DOHH2 (cell line): ENCODE measurements at regions not wholly inside any gene's neighbourhood (a gene's known extent, or its start where the extent isn't known, plus 50 kb on each side); places are given as distances from the start of the nearest gene placed in this dataset.
"Not testable (repeated sequence)": the region's sequence is repeated elsewhere in the genome, so short reads cannot be mapped to it uniquely, and the experiment has no call there.

Experiments
- H3F3A ChIP-seq: fragments of 200-600 bp; sonication (generic), shearing (Covaris generic); 2 replicates; pipeline ENCODE4 v1.6.0; 2016; ENCODE audit warnings: antibody characterized with exemption, mild to moderate bottlenecking; ENCODE audit not compliant: control insufficient read depth, insufficient read depth
- H3K27ac ChIP-seq: fragments of 200-600 bp; sonication (generic); 2 replicates; pipeline ENCODE4 v1.5.1; 2014; ENCODE audit warnings: low read depth, mild to moderate bottlenecking, low read length, moderate library complexity
- H3K27me3 ChIP-seq: fragments of 200-600 bp; sonication (generic); 2 replicates; pipeline ENCODE4 v1.6.1; 2014; ENCODE audit warnings: mild to moderate bottlenecking, low read length, mixed read lengths; ENCODE audit not compliant: control insufficient read depth
- H3K36me3 ChIP-seq: fragments of 200-600 bp; sonication (generic); 2 replicates; pipeline ENCODE4 v1.6.1; 2014; ENCODE audit warnings: mild to moderate bottlenecking, low read length, moderate library complexity, mixed read lengths; ENCODE audit not compliant: control insufficient read depth
- H3K4me1 ChIP-seq: fragments of 200-600 bp; sonication (generic); 2 replicates; pipeline ENCODE4 v1.6.1; 2014; ENCODE audit warnings: mild to moderate bottlenecking, low read length, mixed read lengths; ENCODE audit not compliant: control insufficient read depth
- H3K4me2 ChIP-seq: fragments of 200-600 bp; sonication (generic); 2 replicates; pipeline ENCODE4 v1.6.0; 2014; ENCODE audit warnings: mild to moderate bottlenecking, low read length, moderate library complexity
- H3K4me3 ChIP-seq: fragments of 200-600 bp; sonication (generic); 2 replicates; pipeline ENCODE4 v1.5.1; 2014; ENCODE audit warnings: mild to moderate bottlenecking, low read length, mixed read lengths
- H3K79me2 ChIP-seq: fragments of 200-600 bp; sonication (generic); 2 replicates; pipeline ENCODE4 v1.6.1; 2014; ENCODE audit warnings: mild to moderate bottlenecking, low read length, mixed read lengths; ENCODE audit not compliant: control insufficient read depth
- H3K9me2 ChIP-seq: fragments of 200-600 bp; sonication (generic); replicated peaks from 2 replicates; pipeline ENCODE4 v1.6.1; 2014; ENCODE audit warnings: mild to moderate bottlenecking, low read length, mixed read lengths; ENCODE audit not compliant: control insufficient read depth
- H3K9me3 ChIP-seq: fragments of 200-600 bp; sonication (generic); 2 replicates; pipeline ENCODE4 v1.6.1; 2014; ENCODE audit warnings: antibody characterized with exemption, low read length, mixed read lengths; ENCODE audit not compliant: control insufficient read depth, insufficient read depth
- H4K20me1 ChIP-seq: fragments of 200-600 bp; sonication (generic); 2 replicates; pipeline ENCODE4 v1.6.0; 2014; ENCODE audit warnings: low read depth, mild to moderate bottlenecking, antibody characterized with exemption, low read length, moderate library complexity; ENCODE audit not compliant: control insufficient read depth, insufficient read depth

DNA sequence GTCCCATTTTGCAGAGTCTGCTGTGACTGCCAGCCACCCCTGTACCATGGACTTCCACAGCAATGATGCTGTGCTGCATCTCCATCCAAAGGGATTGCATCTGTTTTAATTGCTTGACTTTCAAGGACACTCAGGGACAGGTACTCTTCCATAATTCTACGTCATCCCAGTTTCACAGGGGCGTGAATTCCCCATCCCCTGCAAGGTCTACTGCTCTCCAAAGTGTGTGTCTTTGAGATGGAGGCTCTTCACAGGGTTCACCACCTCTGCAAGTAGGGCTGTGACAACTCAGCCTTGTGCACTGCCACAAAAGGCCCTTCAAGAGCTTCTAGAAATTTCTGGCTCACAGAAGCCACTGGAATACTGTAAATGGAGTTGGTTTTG, 304.3 kb upstream of the PLGLB1 start:
- H4K20me1 ChIP-seq, H3K36me3 ChIP-seq, H3K27me3 ChIP-seq, H3K4me1 ChIP-seq, H3K4me3 ChIP-seq, H3K27ac ChIP-seq, H3F3A ChIP-seq, H3K4me2 ChIP-seq, H3K9me3 ChIP-seq, H3K79me2 ChIP-seq, H3K9me2 ChIP-seq: not testable (repeated sequence)

DNA sequence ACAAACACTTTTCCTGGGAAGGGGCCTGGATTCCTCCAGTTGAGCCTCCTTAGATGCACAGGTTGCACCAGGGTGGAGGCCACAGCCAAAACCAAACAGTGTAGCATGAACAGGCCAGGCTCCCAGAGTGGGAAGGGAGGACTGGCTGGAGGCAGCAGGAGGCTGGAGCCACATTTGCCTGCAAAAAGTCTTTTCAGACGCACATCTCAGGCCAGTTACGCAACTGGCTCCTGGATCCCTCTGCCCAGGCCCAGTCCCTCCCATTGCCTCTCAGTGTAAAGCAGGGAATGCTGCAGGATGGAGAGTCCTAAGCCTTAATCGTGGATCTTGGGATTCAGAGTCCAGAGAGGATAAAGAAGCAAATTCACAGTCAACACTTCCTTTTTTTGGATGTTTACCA, 305.1 kb upstream of the PLGLB1 start:
- not testable (repeated sequence) for H3K9me3 ChIP-seq, H3K9me2 ChIP-seq, H3F3A ChIP-seq, H3K4me1 ChIP-seq, H3K36me3 ChIP-seq, H3K27me3 ChIP-seq, H3K79me2 ChIP-seq, H3K4me2 ChIP-seq, H3K4me3 ChIP-seq, H3K27ac ChIP-seq, H4K20me1 ChIP-seq

DNA sequence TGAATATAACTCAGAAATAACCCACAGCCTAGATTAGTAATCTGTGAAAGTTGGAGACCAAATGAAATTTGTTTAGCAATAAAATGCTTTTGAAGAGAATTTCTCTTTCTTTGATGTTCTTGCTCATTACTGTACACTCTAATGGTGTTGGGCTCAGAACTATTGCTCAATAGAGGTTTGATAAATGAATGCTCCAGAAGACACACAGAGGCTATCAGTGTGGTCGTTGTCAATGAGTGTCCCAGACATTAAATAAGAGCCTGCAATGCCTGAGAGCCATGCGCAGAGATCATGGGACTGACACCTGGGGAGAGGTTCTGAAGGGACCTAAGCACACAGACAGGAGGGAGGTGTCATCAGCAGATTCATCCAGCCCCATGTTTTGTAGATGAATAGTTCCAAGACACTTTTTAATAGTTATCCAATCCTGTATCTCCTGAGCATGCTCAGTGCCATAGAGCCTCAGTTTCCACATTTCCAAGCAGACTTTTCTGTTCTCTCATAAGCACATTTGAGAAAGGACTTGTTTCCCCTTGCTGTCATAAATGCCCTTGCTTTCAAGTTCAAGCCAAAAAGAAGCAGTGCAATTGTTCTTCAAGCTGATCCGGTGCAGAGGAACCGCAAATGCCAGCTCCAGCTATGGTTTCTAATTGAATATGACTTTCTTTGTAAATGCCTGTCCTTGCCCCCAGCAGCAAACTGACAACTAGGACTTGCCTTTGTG, 306.2 kb upstream of the PLGLB1 start:
- not testable (repeated sequence) for H3K79me2 ChIP-seq, H3K4me3 ChIP-seq, H3K27me3 ChIP-seq, H3K36me3 ChIP-seq, H4K20me1 ChIP-seq, H3K27ac ChIP-seq, H3K4me1 ChIP-seq, H3F3A ChIP-seq, H3K4me2 ChIP-seq, H3K9me2 ChIP-seq, H3K9me3 ChIP-seq

DNA sequence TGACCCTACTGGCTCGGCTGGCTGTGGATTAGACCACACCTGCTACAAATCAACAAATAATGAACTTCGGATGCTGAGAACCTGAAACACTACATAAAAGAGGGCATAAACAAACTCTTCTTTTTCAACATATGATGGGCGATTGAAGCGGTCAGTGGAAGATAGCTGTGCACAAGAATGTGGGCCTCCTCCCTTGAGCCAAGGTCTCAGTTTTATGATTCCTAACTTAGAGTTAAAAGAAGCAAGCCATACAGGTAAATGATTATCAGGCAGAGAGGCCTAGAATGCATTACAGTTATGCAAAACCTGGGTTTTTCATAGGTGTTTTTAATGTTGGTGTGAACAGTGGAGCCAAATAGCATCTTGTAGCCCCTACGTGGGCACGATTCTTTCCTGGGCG, 307.9 kb upstream of the PLGLB1 start:
- not testable (repeated sequence) for H3K27ac ChIP-seq, H3K9me2 ChIP-seq, H3F3A ChIP-seq, H3K9me3 ChIP-seq, H3K79me2 ChIP-seq, H3K4me2 ChIP-seq, H3K4me3 ChIP-seq, H4K20me1 ChIP-seq, H3K4me1 ChIP-seq, H3K36me3 ChIP-seq, H3K27me3 ChIP-seq

DNA sequence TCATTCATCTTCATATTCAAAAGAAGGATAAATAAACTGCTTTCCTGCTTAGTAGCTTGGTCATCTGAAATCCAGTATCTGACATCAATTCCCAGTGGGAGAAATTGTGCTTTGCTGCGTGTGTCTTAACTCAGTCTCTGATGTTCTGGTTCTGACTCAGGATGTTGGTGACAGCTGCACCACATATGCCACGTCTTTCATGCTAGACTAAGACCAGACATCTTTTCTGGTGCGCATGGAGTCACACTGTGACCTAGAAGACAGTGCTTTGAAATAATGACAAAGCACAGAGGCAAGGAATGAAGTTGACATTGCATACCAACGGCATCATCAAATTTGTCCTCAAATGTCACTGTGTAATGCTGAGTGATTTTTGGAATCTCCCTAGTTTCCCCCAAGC, 308.8 kb upstream of the PLGLB1 start:
- H3K27ac ChIP-seq, H3F3A ChIP-seq, H4K20me1 ChIP-seq, H3K79me2 ChIP-seq, H3K4me3 ChIP-seq, H3K9me3 ChIP-seq, H3K4me1 ChIP-seq, H3K9me2 ChIP-seq, H3K27me3 ChIP-seq, H3K36me3 ChIP-seq, H3K4me2 ChIP-seq: not testable (repeated sequence)

DNA sequence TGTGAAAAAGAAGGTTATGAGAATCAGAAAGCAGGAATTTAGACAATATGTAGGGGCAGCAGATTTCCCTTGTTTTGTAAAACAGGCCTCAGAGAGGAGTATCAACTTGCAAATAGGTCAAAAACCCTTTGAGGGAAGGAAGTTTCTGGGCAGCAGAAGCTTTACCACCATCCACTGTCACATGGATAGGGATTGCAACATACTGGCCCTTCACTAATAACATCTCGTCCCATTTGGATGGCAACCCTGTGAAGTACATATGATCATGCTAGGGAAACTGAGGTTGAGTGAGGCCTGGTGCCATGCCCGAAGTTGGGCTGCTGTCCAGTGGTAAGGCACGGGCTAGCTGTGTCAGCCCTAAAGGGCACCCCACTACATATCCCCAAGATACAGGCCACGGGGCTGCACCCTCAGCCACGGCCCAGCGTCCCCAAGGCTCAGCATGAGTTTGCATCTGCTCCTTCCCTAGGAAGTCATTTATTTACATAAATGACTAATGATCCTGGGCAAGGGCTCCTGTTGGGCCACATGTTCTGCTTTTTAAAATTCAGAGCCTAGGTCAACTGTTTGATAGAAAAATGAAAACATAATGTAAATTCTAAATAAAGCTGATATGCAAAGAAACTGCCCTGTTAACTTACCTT, 310.4 kb upstream of the PLGLB1 start:
- not testable (repeated sequence) for H3K36me3 ChIP-seq, H3F3A ChIP-seq, H3K27ac ChIP-seq, H3K4me3 ChIP-seq, H3K27me3 ChIP-seq, H3K79me2 ChIP-seq, H3K9me2 ChIP-seq, H3K9me3 ChIP-seq, H3K4me2 ChIP-seq, H3K4me1 ChIP-seq, H4K20me1 ChIP-seq

DNA sequence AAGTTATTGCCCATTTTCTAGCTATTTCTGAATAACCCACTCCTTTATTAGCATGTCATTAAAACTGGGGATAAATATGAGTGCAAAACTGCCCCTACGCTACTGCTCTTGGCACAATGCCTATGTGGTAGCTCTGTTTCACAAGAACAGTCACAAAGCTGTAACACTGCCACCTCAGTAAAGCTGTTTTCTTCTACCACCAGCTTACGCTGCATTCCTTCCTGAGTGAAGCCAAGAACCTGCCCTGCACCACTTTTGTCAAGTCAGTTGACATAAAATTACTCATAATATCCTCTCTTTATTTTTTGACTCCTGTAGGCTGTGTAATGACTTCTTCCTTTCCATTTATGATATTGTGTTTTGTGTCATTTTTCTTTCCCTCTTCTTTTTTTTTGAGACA, 313.2 kb upstream of the PLGLB1 start:
- H3K9me3 ChIP-seq, H3K79me2 ChIP-seq, H3K9me2 ChIP-seq, H3K36me3 ChIP-seq, H4K20me1 ChIP-seq, H3K4me3 ChIP-seq, H3K27me3 ChIP-seq, H3F3A ChIP-seq, H3K27ac ChIP-seq, H3K4me2 ChIP-seq, H3K4me1 ChIP-seq: not testable (repeated sequence)

DNA sequence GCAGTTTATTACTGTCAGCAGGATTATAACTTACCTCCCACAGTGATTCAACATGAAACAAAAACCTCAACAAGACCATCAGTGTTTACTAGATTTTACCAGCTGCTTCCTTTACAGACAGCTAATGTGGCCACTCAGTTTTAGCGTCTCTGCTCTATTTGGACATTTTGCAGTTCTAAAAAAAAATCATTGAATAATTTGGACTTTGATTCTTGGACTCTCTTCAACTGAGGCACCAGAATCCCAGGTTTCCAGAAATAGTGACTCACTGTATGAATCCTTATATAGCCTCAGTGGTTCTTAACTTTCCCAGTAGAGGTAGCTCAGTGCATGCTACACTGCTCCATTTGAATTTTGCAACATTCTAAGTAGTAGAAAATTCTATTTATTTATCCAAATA, 317.4 kb upstream of the PLGLB1 start:
- H3K36me3 ChIP-seq, H3K4me1 ChIP-seq, H3K4me2 ChIP-seq, H3K4me3 ChIP-seq, H3K27ac ChIP-seq, H4K20me1 ChIP-seq, H3K9me3 ChIP-seq, H3K27me3 ChIP-seq, H3K9me2 ChIP-seq, H3F3A ChIP-seq, H3K79me2 ChIP-seq: not testable (repeated sequence)
